ENCODE measurements at regions not wholly inside any gene's neighbourhood (a gene's known extent, or its start where the extent isn't known, plus 50 kb on each side); places are given as distances from the start of the nearest gene placed in this dataset.

- H2BK5ac ChIP-seq (ENCODE audit: low read depth, low read length, poor library complexity, severe bottlenecking): no peak overlapping the region
- no peak overlapping the region for H3K4me3 ChIP-seq (ENCODE audit: insufficient read depth in 1 of 2, low read depth in 1 of 2, low read length in 2 of 2)
- no peaks in the 10 kb centered on the region for H3K9me3 ChIP-seq (ENCODE audit: control insufficient read depth, low read length)
- DNase-seq: no peak
- no peaks in the 10 kb centered on the region for H3K36me3 ChIP-seq (ENCODE audit: control insufficient read depth in 1 of 2, insufficient read depth in 2 of 2, low read depth in 1 of 2, low read length in 2 of 2)
- no peak overlapping the region for H3K4ac ChIP-seq (ENCODE audit: low read depth in 1 of 2, low read length in 2 of 2)
- H3K23ac ChIP-seq (ENCODE audit: low read length in 2 of 2): no peak overlapping the region
- no peak overlapping the region for H4K8ac ChIP-seq (ENCODE audit: low read length)
- no peak overlapping the region for H2AK5ac ChIP-seq (ENCODE audit: low read length, severe bottlenecking)
- H2AFZ ChIP-seq (ENCODE audit: low read depth, low read length): no peak overlapping the region
- no peak overlapping the region for H2BK15ac ChIP-seq (ENCODE audit: low read depth, poor library complexity, severe bottlenecking)
- H3K27me3 ChIP-seq (ENCODE audit: control insufficient read depth in 1 of 2, insufficient read depth in 1 of 2, low read length in 2 of 2): no peaks in the 10 kb centered on the region
- no peak overlapping the region for H4K91ac ChIP-seq (ENCODE audit: low read length)
- no peak overlapping the region for H3K27ac ChIP-seq (ENCODE audit: low read length, poor library complexity, severe bottlenecking)
- no peak overlapping the region for H2BK120ac ChIP-seq (ENCODE audit: low read depth, low read length)
- no peaks in the 10 kb centered on the region for H3K4me1 ChIP-seq (ENCODE audit: control insufficient read depth, insufficient read depth, low read depth, low read length)
- WGBS: 100% methylated on average over 3 of the region's 4 CpGs
- no peaks in the 10 kb centered on the region for H3K79me1 ChIP-seq (replicated peaks; ENCODE audit: low read length, poor library complexity, severe bottlenecking)
- H3K18ac ChIP-seq (ENCODE audit: low read depth in 1 of 2, low read length in 2 of 2): no peak overlapping the region
- no peak overlapping the region for H2BK12ac ChIP-seq (ENCODE audit: low read length in 2 of 2)
- H3K9ac ChIP-seq (ENCODE audit: low read length): no peak overlapping the region
- H3K14ac ChIP-seq (ENCODE audit: low read length in 2 of 2): no peak overlapping the region
- H3K4me2 ChIP-seq (ENCODE audit: low read length, poor library complexity, severe bottlenecking): no peak overlapping the region
Observed at GRCh38 chr1:191959856-191960255, 198.4 kb upstream of the RGS18 start.

GRCh38 chr1:191963286-191963685 is 195.0 kb upstream of the RGS18 start:
- Histone ChIP-seq H2AFZ (ENCODE audit: low read depth, low read length) (no peak overlapping the region), H3K18ac (ENCODE audit: low read depth in 1 of 2, low read length in 2 of 2) (no peak overlapping the region)

GRCh38 chr1:191963781-191964455 is 194.3 kb upstream of the RGS18 start:
- Histone ChIP-seq H3K27me3 (ENCODE audit: control insufficient read depth in 1 of 2, insufficient read depth in 1 of 2, low read length in 2 of 2) (no peaks in the 10 kb centered on the region), H3K9ac (ENCODE audit: low read length) (no peak overlapping the region), H3K9me3 (ENCODE audit: control insufficient read depth, low read length) (no peaks in the 10 kb centered on the region), H3K27ac (ENCODE audit: low read length, poor library complexity, severe bottlenecking) (peak overlapping the region; percentile 79), H3K79me1 (replicated peaks; ENCODE audit: low read length, poor library complexity, severe bottlenecking) (no peaks in the 10 kb centered on the region), H2AFZ (ENCODE audit: low read depth, low read length) (no peak overlapping the region), H2BK120ac (ENCODE audit: low read depth, low read length) (no peak overlapping the region), H2BK12ac (ENCODE audit: low read length in 2 of 2) (no peak overlapping the region), H3K23ac (ENCODE audit: low read length in 2 of 2) (no peak overlapping the region), H3K4me2 (ENCODE audit: low read length, poor library complexity, severe bottlenecking) (no peak overlapping the region), H4K91ac (ENCODE audit: low read length) (no peak overlapping the region), H3K4me3 (ENCODE audit: insufficient read depth in 1 of 2, low read depth in 1 of 2, low read length in 2 of 2) (no peak overlapping the region), H3K36me3 (ENCODE audit: control insufficient read depth in 1 of 2, insufficient read depth in 2 of 2, low read depth in 1 of 2, low read length in 2 of 2) (no peaks in the 10 kb centered on the region), H2BK5ac (ENCODE audit: low read depth, low read length, poor library complexity, severe bottlenecking) (no peak overlapping the region), H3K4ac (ENCODE audit: low read depth in 1 of 2, low read length in 2 of 2) (no peak overlapping the region), H4K8ac (ENCODE audit: low read length) (no peak overlapping the region), H3K4me1 (ENCODE audit: control insufficient read depth, insufficient read depth, low read depth, low read length) (no peaks in the 10 kb centered on the region), H2AK5ac (ENCODE audit: low read length, severe bottlenecking) (no peak overlapping the region), H3K14ac (ENCODE audit: low read length in 2 of 2) (no peak overlapping the region), H2BK15ac (ENCODE audit: low read depth, poor library complexity, severe bottlenecking) (no peak overlapping the region), H3K18ac (ENCODE audit: low read depth in 1 of 2, low read length in 2 of 2) (no peak overlapping the region)
- no peak for DNase-seq
- 80% methylated on average over 1 of the region's 3 CpGs for WGBS

More at GRCh38 chr1:191963286-191963685, 195.0 kb upstream of the RGS18 start:
- Histone ChIP-seq H2BK15ac (ENCODE audit: low read depth, poor library complexity, severe bottlenecking) (no peak overlapping the region), H2BK120ac (ENCODE audit: low read depth, low read length) (no peak overlapping the region), H3K23ac (ENCODE audit: low read length in 2 of 2) (no peak overlapping the region), H3K4me1 (ENCODE audit: control insufficient read depth, insufficient read depth, low read depth, low read length) (no peaks in the 10 kb centered on the region), H3K4ac (ENCODE audit: low read depth in 1 of 2, low read length in 2 of 2) (no peak overlapping the region), H3K27ac (ENCODE audit: low read length, poor library complexity, severe bottlenecking) (peak overlapping the region; percentile 79), H4K8ac (ENCODE audit: low read length) (no peak overlapping the region), H3K4me3 (ENCODE audit: insufficient read depth in 1 of 2, low read depth in 1 of 2, low read length in 2 of 2) (no peak overlapping the region), H3K36me3 (ENCODE audit: control insufficient read depth in 1 of 2, insufficient read depth in 2 of 2, low read depth in 1 of 2, low read length in 2 of 2) (no peaks in the 10 kb centered on the region), H3K9ac (ENCODE audit: low read length) (no peak overlapping the region), H4K91ac (ENCODE audit: low read length) (no peak overlapping the region), H3K27me3 (ENCODE audit: control insufficient read depth in 1 of 2, insufficient read depth in 1 of 2, low read length in 2 of 2) (no peaks in the 10 kb centered on the region), H3K79me1 (replicated peaks; ENCODE audit: low read length, poor library complexity, severe bottlenecking) (no peaks in the 10 kb centered on the region), H2BK12ac (ENCODE audit: low read length in 2 of 2) (no peak overlapping the region), H3K9me3 (ENCODE audit: control insufficient read depth, low read length) (no peaks in the 10 kb centered on the region), H2BK5ac (ENCODE audit: low read depth, low read length, poor library complexity, severe bottlenecking) (no peak overlapping the region), H2AK5ac (ENCODE audit: low read length, severe bottlenecking) (no peak overlapping the region), H3K4me2 (ENCODE audit: low read length, poor library complexity, severe bottlenecking) (peak overlapping the region; percentile 21), H3K14ac (ENCODE audit: low read length in 2 of 2) (no peak overlapping the region)
- peak; percentile 23 for DNase-seq
- WGBS: 61% methylated on average over 1 of the region's 2 CpGs

GRCh38 chr1:191969290-191969689 is 189.0 kb upstream of the RGS18 start:
- Histone ChIP-seq H3K4ac (ENCODE audit: low read depth in 1 of 2, low read length in 2 of 2) (no peak overlapping the region), H2AFZ (ENCODE audit: low read depth, low read length) (no peak overlapping the region), H3K9me3 (ENCODE audit: control insufficient read depth, low read length) (no peaks in the 10 kb centered on the region), H4K8ac (ENCODE audit: low read length) (no peak overlapping the region), H3K27me3 (ENCODE audit: control insufficient read depth in 1 of 2, insufficient read depth in 1 of 2, low read length in 2 of 2) (no peaks in the 10 kb centered on the region), H2BK12ac (ENCODE audit: low read length in 2 of 2) (no peak overlapping the region), H3K27ac (ENCODE audit: low read length, poor library complexity, severe bottlenecking) (no peak overlapping the region), H3K23ac (ENCODE audit: low read length in 2 of 2) (no peak overlapping the region), H3K14ac (ENCODE audit: low read length in 2 of 2) (no peak overlapping the region), H3K36me3 (ENCODE audit: control insufficient read depth in 1 of 2, insufficient read depth in 2 of 2, low read depth in 1 of 2, low read length in 2 of 2) (no peaks in the 10 kb centered on the region), H2AK5ac (ENCODE audit: low read length, severe bottlenecking) (no peak overlapping the region), H4K91ac (ENCODE audit: low read length) (no peak overlapping the region), H3K4me1 (ENCODE audit: control insufficient read depth, insufficient read depth, low read depth, low read length) (no peaks in the 10 kb centered on the region), H3K18ac (ENCODE audit: low read depth in 1 of 2, low read length in 2 of 2) (no peak overlapping the region), H3K4me3 (ENCODE audit: insufficient read depth in 1 of 2, low read depth in 1 of 2, low read length in 2 of 2) (no peak overlapping the region), H3K79me1 (replicated peaks; ENCODE audit: low read length, poor library complexity, severe bottlenecking) (no peaks in the 10 kb centered on the region), H3K9ac (ENCODE audit: low read length) (no peak overlapping the region), H2BK15ac (ENCODE audit: low read depth, poor library complexity, severe bottlenecking) (no peak overlapping the region), H2BK120ac (ENCODE audit: low read depth, low read length) (no peak overlapping the region), H3K4me2 (ENCODE audit: low read length, poor library complexity, severe bottlenecking) (no peak overlapping the region), H2BK5ac (ENCODE audit: low read depth, low read length, poor library complexity, severe bottlenecking) (no peak overlapping the region)
- WGBS: 100% methylated on average over 3 of the region's 5 CpGs
- no peak for DNase-seq

Data from mesenchymal stem cell (in vitro differentiated cells and primary cell).